Stimulated activated CD8-positive, alpha-beta memory T cell treated with anti-CD3 and anti-CD28 coated beads, Interleukin-15, amount 100 ng/mL, for 1 hour (primary cell): ENCODE measurements at regions not wholly inside any gene's neighbourhood (a gene's known extent, or its start where the extent isn't known, plus 50 kb on each side); places are given as distances from the start of the nearest gene placed in this dataset.
"Not testable (repeated sequence)": the region's sequence is repeated elsewhere in the genome, so short reads cannot be mapped to it uniquely, and the experiment has no call there.

Source experiments
- DNase-seq: peaks from one replicate; pipeline ENCODE4 v3.0.0-alpha.2; 2020; ENCODE audit warnings: low read depth

GRCh38 chr1:30660241-30660640 lies 63.1 kb downstream of the MATN1 start:
- DNase-seq: no peak

- no peak for DNase-seq
Measured at GRCh38 chr1:30659702-30660101, 63.7 kb downstream of the MATN1 start.

- not testable (repeated sequence) for DNase-seq
Measured at GRCh38 chr1:30658375-30658774, 65.0 kb downstream of the MATN1 start.

- no peak for DNase-seq
Measured at GRCh38 chr1:30658014-30658336, 65.4 kb downstream of the MATN1 start.

- DNase-seq: no peak
Measured at GRCh38 chr1:30657131-30658013, 66.0 kb downstream of the MATN1 start.

- no peak for DNase-seq
Measured at GRCh38 chr1:30656171-30656940, 67.0 kb downstream of the MATN1 start.

- no peak for DNase-seq
Measured at GRCh38 chr1:30655672-30656071, 67.7 kb downstream of the MATN1 start.

- DNase-seq: no peak
Measured at GRCh38 chr1:30654188-30654587, 69.2 kb downstream of the MATN1 start.

GRCh38 chr1:30652152-30652841 lies 71.1 kb downstream of the MATN1 start:
- DNase-seq: no peak

- DNase-seq: not testable (repeated sequence)
Measured at GRCh38 chr1:30651395-30651794, 72.0 kb downstream of the MATN1 start.

- no peak for DNase-seq
Measured at GRCh38 chr1:30650968-30651320, 72.4 kb downstream of the MATN1 start.

- DNase-seq: no peak
Measured at GRCh38 chr1:30650038-30650967, 73.1 kb downstream of the MATN1 start.

GRCh38 chr1:30649321-30649991 lies 73.9 kb downstream of the MATN1 start:
- DNase-seq: no peak

GRCh38 chr1:30648408-30649000 lies 74.9 kb downstream of the MATN1 start:
- no peak for DNase-seq

GRCh38 chr1:30645807-30646206 lies 77.6 kb downstream of the MATN1 start:
- DNase-seq: no peak

- DNase-seq: no peak
Measured at GRCh38 chr1:30642391-30643120, 80.8 kb downstream of the MATN1 start.

- DNase-seq: no peak
Measured at GRCh38 chr1:30641572-30642353, 81.6 kb downstream of the MATN1 start.

- no peak for DNase-seq
Measured at GRCh38 chr1:30639881-30640452, 83.4 kb downstream of the MATN1 start.

- DNase-seq: no peak
Measured at GRCh38 chr1:30638811-30639210, 84.6 kb downstream of the MATN1 start.
